Endothelial cell (in vitro differentiated cells): ENCODE measurements at regions not wholly inside any gene's neighbourhood (a gene's known extent, or its start where the extent isn't known, plus 50 kb on each side); places are given as distances from the start of the nearest gene placed in this dataset.
"Not testable (repeated sequence)": the region's sequence is repeated elsewhere in the genome, so short reads cannot be mapped to it uniquely, and the experiment has no call there.

ENCODE experiments used
- DNase-seq: peaks from one replicate; pipeline ENCODE4 v3.0.0; 2021; ENCODE audit warnings: low spot score
- H3K27ac Mint-ChIP-seq: one replicate; pipeline ENCODE4 v1.8.0; 2021; ENCODE audit warnings: mixed read lengths, inconsistent platforms; ENCODE audit not compliant: unreplicated experiment
- H3K27me3 Mint-ChIP-seq: one replicate; pipeline ENCODE4 v1.8.0; 2021; ENCODE audit warnings: mild to moderate bottlenecking, moderate library complexity, mixed read lengths, inconsistent platforms; ENCODE audit not compliant: unreplicated experiment
- H3K36me3 Mint-ChIP-seq: one replicate; pipeline ENCODE4 v1.8.0; 2021; ENCODE audit warnings: mild to moderate bottlenecking, low read depth, mixed read lengths, inconsistent platforms; ENCODE audit not compliant: unreplicated experiment
- H3K4me1 Mint-ChIP-seq: one replicate; pipeline ENCODE4 v1.8.0; 2021; ENCODE audit warnings: mild to moderate bottlenecking, mixed read lengths, inconsistent platforms; ENCODE audit not compliant: unreplicated experiment
- H3K4me3 Mint-ChIP-seq: one replicate; pipeline ENCODE4 v1.8.0; 2021; ENCODE audit warnings: mild to moderate bottlenecking, mixed read lengths, inconsistent platforms; ENCODE audit not compliant: unreplicated experiment
- H3K9me3 Mint-ChIP-seq: one replicate; pipeline ENCODE4 v1.8.0; 2021; ENCODE audit warnings: mixed read lengths, inconsistent platforms; ENCODE audit not compliant: unreplicated experiment
- TF ChIP-seq, protein P1 (sequence below): fragments of 200-600 bp; sonication (generic); IDR thresholded peaks from one replicate; pipeline ENCODE4 v1.5.0; 2021; ENCODE audit warnings: antibody characterized with exemption; ENCODE audit not compliant: unreplicated experiment

GRCh38 chr4:131339137-131339536 lies 1810.0 kb upstream of the PCDH10 start:
- H3K27ac Mint-ChIP-seq = no peak overlapping the region
- H3K36me3 Mint-ChIP-seq = no peaks in the 10 kb centered on the region
- DNase-seq = no peak
- H3K9me3 Mint-ChIP-seq = no peaks in the 10 kb centered on the region
- no peak overlapping the region for H3K4me3 Mint-ChIP-seq
- no peaks in the 10 kb centered on the region for H3K27me3 Mint-ChIP-seq
- TF ChIP-seq, protein P1, sequence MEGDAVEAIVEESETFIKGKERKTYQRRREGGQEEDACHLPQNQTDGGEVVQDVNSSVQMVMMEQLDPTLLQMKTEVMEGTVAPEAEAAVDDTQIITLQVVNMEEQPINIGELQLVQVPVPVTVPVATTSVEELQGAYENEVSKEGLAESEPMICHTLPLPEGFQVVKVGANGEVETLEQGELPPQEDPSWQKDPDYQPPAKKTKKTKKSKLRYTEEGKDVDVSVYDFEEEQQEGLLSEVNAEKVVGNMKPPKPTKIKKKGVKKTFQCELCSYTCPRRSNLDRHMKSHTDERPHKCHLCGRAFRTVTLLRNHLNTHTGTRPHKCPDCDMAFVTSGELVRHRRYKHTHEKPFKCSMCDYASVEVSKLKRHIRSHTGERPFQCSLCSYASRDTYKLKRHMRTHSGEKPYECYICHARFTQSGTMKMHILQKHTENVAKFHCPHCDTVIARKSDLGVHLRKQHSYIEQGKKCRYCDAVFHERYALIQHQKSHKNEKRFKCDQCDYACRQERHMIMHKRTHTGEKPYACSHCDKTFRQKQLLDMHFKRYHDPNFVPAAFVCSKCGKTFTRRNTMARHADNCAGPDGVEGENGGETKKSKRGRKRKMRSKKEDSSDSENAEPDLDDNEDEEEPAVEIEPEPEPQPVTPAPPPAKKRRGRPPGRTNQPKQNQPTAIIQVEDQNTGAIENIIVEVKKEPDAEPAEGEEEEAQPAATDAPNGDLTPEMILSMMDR = no peak
- H3K4me1 Mint-ChIP-seq = no peaks in the 10 kb centered on the region

DNA sequence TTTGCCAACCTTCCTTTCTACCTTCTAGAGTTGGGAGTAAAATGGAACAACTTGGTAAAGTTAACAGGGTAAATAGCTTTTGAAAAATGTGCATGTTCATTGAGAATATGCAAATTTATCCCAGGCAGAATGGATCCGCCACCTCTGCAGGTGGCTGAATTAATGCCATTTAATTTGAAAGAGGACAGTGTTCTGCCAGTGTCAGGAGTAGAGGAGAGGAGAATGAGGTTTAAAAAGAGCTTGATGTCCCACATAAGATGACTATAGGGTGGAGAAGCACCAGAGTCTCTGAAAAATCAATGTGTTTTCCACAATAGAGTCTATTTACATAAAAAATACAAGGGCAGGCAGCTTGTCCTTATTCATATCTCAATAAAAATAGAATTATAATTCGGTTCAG lies 1804.3 kb upstream of the PCDH10 start:
- Mint-ChIP-seq H3K27me3 (no peaks in the 10 kb centered on the region), H3K9me3 (no peaks in the 10 kb centered on the region), H3K4me1 (no peaks in the 10 kb centered on the region), H3K36me3 (no peaks in the 10 kb centered on the region), H3K27ac (no peak overlapping the region), H3K4me3 (no peak overlapping the region)
- TF ChIP-seq, protein P1 = no peak
- no peak for DNase-seq

GRCh38 chr4:131347816-131348215 lies 1801.3 kb upstream of the PCDH10 start:
- Mint-ChIP-seq H3K27ac (no peak overlapping the region), H3K9me3 (no peaks in the 10 kb centered on the region), H3K4me1 (no peaks in the 10 kb centered on the region), H3K36me3 (no peaks in the 10 kb centered on the region), H3K4me3 (no peak overlapping the region), H3K27me3 (no peaks in the 10 kb centered on the region)
- no peak for DNase-seq
- TF ChIP-seq, protein P1 = no peak

DNA sequence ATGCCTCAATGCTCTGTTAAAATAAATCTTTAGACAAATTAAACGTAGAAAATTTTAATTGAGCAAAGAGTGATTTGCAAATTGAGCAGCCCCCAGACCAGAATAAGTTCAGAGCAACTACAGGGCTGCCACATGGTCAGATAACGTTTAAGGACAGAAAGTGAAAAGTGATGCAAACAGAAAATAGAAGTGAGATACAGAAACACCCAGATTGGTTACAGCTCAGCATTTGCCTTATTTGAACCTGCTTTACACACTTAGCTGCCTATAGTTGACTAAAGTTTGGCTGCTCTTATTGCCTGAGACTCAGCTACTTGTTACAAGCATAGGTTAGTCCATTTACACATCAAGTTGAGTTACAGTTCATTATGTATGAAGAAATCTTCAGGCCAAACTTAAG lies 1800.8 kb upstream of the PCDH10 start:
- Mint-ChIP-seq H3K9me3 (no peaks in the 10 kb centered on the region), H3K27ac (no peak overlapping the region), H3K36me3 (no peaks in the 10 kb centered on the region), H3K4me3 (no peak overlapping the region), H3K4me1 (no peaks in the 10 kb centered on the region), H3K27me3 (no peaks in the 10 kb centered on the region)
- TF ChIP-seq, protein P1 = no peak
- DNase-seq = no peak

DNA sequence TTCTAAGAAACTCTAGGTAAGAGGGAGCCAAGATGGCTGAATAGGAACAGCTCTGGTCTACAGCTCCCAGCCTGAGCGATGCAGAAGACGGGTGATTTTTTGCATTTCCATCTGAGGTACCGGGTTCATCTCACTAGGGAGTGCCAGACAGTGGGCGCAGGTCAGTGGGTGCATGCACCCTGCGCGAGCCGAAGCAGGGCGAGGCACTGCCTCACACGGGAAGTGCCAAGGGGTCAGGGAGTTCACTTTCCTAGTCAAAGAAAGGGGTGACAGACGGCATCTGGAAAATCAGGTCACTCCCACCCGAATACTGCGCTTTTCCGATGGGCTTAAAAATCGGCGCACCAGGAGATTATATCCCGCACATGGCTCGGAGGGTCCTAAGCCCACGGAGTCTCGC lies 1796.7 kb upstream of the PCDH10 start:
- not testable (repeated sequence) for H3K27ac Mint-ChIP-seq

GRCh38 chr4:131366714-131367113 lies 1782.4 kb upstream of the PCDH10 start:
- H3K4me1 Mint-ChIP-seq = peaks cover 8% of the 10 kb centered on the region
- no peak overlapping the region for H3K27ac Mint-ChIP-seq
- no peaks in the 10 kb centered on the region for H3K9me3 Mint-ChIP-seq
- H3K36me3 Mint-ChIP-seq = no peaks in the 10 kb centered on the region
- DNase-seq = no peak
- no peaks in the 10 kb centered on the region for H3K27me3 Mint-ChIP-seq
- no peak overlapping the region for H3K4me3 Mint-ChIP-seq
- TF ChIP-seq, protein P1 = no peak

More for the DNA sequence above, 1796.7 kb upstream of the PCDH10 start:
- not testable (repeated sequence) for H3K9me3 Mint-ChIP-seq, H3K4me1 Mint-ChIP-seq, H3K4me3 Mint-ChIP-seq, H3K36me3 Mint-ChIP-seq, DNase-seq, H3K27me3 Mint-ChIP-seq
